ENCODE measurements at regions not wholly inside any gene's neighbourhood (a gene's known extent, or its start where the extent isn't known, plus 50 kb on each side); places are given as distances from the start of the nearest gene placed in this dataset.

GRCh38 chr6:169324656-169325459 is 71.2 kb upstream of the THBS2 start:
- Histone ChIP-seq H3K4me3 (ENCODE audit: low read length) (no peak overlapping the region), H3K27me3 (ENCODE audit: low read length) (no peaks in the 10 kb centered on the region), H3K79me2 (ENCODE audit: low read length) (no peaks in the 10 kb centered on the region), H4K20me1 (ENCODE audit: low read length) (no peaks in the 10 kb centered on the region), H2AFZ (ENCODE audit: low read length) (no peak overlapping the region), H3K4me1 (ENCODE audit: insufficient read depth, low read length) (no peaks in the 10 kb centered on the region), H3K9me2 (replicated peaks; ENCODE audit: low read length) (no peaks in the 10 kb centered on the region), H3K36me3 (ENCODE audit: low read depth, low read length) (no peaks in the 10 kb centered on the region), H3K27ac (ENCODE audit: low read length) (no peak overlapping the region), H3K4me2 (ENCODE audit: low read length) (no peak overlapping the region), H3K9ac (ENCODE audit: low read length) (no peak overlapping the region), H3F3A (ENCODE audit: low read length, unreplicated experiment) (no peaks in the 10 kb centered on the region), H3K9me3 (ENCODE audit: low read length) (no peaks in the 10 kb centered on the region)
- ATAC-seq: no peak
- BruUV-seq (replicated peaks): no TSS peak
- ChIA-PET CTCF (no interaction called here), POLR2A (ENCODE audit: unreplicated experiment) (no interaction called here)
- intact Hi-C loops (cut with micrococcal nuclease): no loop called here
- no peak for DNase-seq
- no peak for TF ChIP-seq EZH2 (IDR thresholded peaks at IDR 0.05; ENCODE audit: low read length, unreplicated experiment)
- no peak for TF ChIP-seq EZH2phosphoT487 (IDR thresholded peaks at IDR 0.05; ENCODE audit: borderline replicate concordance, low read length)
- no peak for TF ChIP-seq CTCF (conservative IDR thresholded peaks at IDR 0.05; ENCODE audit: low read depth, low read length)

- H3K27me3 ChIP-seq (ENCODE audit: low read length): no peaks in the 10 kb centered on the region
- H3K27ac ChIP-seq (ENCODE audit: low read length): no peak overlapping the region
- TF ChIP-seq EZH2 (IDR thresholded peaks at IDR 0.05; ENCODE audit: low read length, unreplicated experiment): no peak
- no peak for TF ChIP-seq EZH2phosphoT487 (IDR thresholded peaks at IDR 0.05; ENCODE audit: borderline replicate concordance, low read length)
- no peak for TF ChIP-seq CTCF (conservative IDR thresholded peaks at IDR 0.05; ENCODE audit: low read depth, low read length)
- DNase-seq (no peak), ATAC-seq (no peak)
- H2AFZ ChIP-seq (ENCODE audit: low read length): no peak overlapping the region
- BruUV-seq (replicated peaks): no TSS peak
- no peaks in the 10 kb centered on the region for H3F3A ChIP-seq (ENCODE audit: low read length, unreplicated experiment)
- intact Hi-C loops (cut with micrococcal nuclease): no loop called here
- H4K20me1 ChIP-seq (ENCODE audit: low read length): no peaks in the 10 kb centered on the region
- H3K4me3 ChIP-seq (ENCODE audit: low read length): no peak overlapping the region
- H3K4me1 ChIP-seq (ENCODE audit: insufficient read depth, low read length): no peaks in the 10 kb centered on the region
- no peaks in the 10 kb centered on the region for H3K79me2 ChIP-seq (ENCODE audit: low read length)
- ChIA-PET CTCF (no interaction called here), POLR2A (ENCODE audit: unreplicated experiment) (no interaction called here)
- no peak overlapping the region for H3K4me2 ChIP-seq (ENCODE audit: low read length)
- no peaks in the 10 kb centered on the region for H3K9me2 ChIP-seq (replicated peaks; ENCODE audit: low read length)
- no peak overlapping the region for H3K9ac ChIP-seq (ENCODE audit: low read length)
- no peaks in the 10 kb centered on the region for H3K9me3 ChIP-seq (ENCODE audit: low read length)
- no peaks in the 10 kb centered on the region for H3K36me3 ChIP-seq (ENCODE audit: low read depth, low read length)
Measured at GRCh38 chr6:169324086-169324485, 70.4 kb upstream of the THBS2 start.

GRCh38 chr6:169323221-169323620 is 69.6 kb upstream of the THBS2 start:
- no peaks in the 10 kb centered on the region for H3K79me2 ChIP-seq (ENCODE audit: low read length)
- ATAC-seq (no peak), DNase-seq (no peak)
- CTCF ChIA-PET: no interaction called here
- no peaks in the 10 kb centered on the region for H3K9me3 ChIP-seq (ENCODE audit: low read length)
- no peak overlapping the region for H3K9ac ChIP-seq (ENCODE audit: low read length)
- no peak overlapping the region for H3K4me3 ChIP-seq (ENCODE audit: low read length)
- TF ChIP-seq EZH2 (IDR thresholded peaks at IDR 0.05; ENCODE audit: low read length, unreplicated experiment) (no peak), CTCF (conservative IDR thresholded peaks at IDR 0.05; ENCODE audit: low read depth, low read length) (no peak), EZH2phosphoT487 (IDR thresholded peaks at IDR 0.05; ENCODE audit: borderline replicate concordance, low read length) (no peak)
- no peaks in the 10 kb centered on the region for H3K4me1 ChIP-seq (ENCODE audit: insufficient read depth, low read length)
- H2AFZ ChIP-seq (ENCODE audit: low read length): no peak overlapping the region
- POLR2A ChIA-PET (ENCODE audit: unreplicated experiment): no interaction called here
- intact Hi-C loops (cut with micrococcal nuclease): no loop called here
- no peaks in the 10 kb centered on the region for H3K9me2 ChIP-seq (replicated peaks; ENCODE audit: low read length)
- BruUV-seq (replicated peaks): no TSS peak
- no peak overlapping the region for H3K4me2 ChIP-seq (ENCODE audit: low read length)
- H3K36me3 ChIP-seq (ENCODE audit: low read depth, low read length): no peaks in the 10 kb centered on the region
- H3K27ac ChIP-seq (ENCODE audit: low read length): no peak overlapping the region
- H3K27me3 ChIP-seq (ENCODE audit: low read length): no peaks in the 10 kb centered on the region
- no peaks in the 10 kb centered on the region for H3F3A ChIP-seq (ENCODE audit: low read length, unreplicated experiment)
- H4K20me1 ChIP-seq (ENCODE audit: low read length): no peaks in the 10 kb centered on the region

Data from PC-3 (cell line).